SK-N-SH (cell line): ENCODE measurements at regions not wholly inside any gene's neighbourhood (a gene's known extent, or its start where the extent isn't known, plus 50 kb on each side); places are given as distances from the start of the nearest gene placed in this dataset.
"Not testable (repeated sequence)": the region's sequence is repeated elsewhere in the genome, so short reads cannot be mapped to it uniquely, and the experiment has no call there.

Source experiments
- CTCF ChIP-seq: fragments of 200-600 bp; sonication (generic); IDR thresholded peaks from 2 replicates; pipeline ENCODE4 v1.6.1; 2017; ENCODE audit warnings: antibody characterized with exemption, mild to moderate bottlenecking, moderate library complexity
- EZH2phosphoT487 ChIP-seq: fragments of 200-600 bp; sonication (generic); IDR thresholded peaks from 2 replicates; pipeline ENCODE4 v1.6.1; 2017; ENCODE audit warnings: low read depth, mixed run types, mild to moderate bottlenecking, antibody characterized with exemption, moderate library complexity, borderline replicate concordance
- POLR2AphosphoS5 ChIP-seq: IDR thresholded peaks from 2 replicates; pipeline ENCODE4 v1.6.1; 2012; ENCODE audit warnings: low read depth, low read length
- RAD21 ChIP-seq: IDR thresholded peaks from 2 replicates; pipeline ENCODE4 v1.6.1; 2012; ENCODE audit warnings: mild to moderate bottlenecking, low read length
- RFX5 ChIP-seq: IDR thresholded peaks from 2 replicates; pipeline ENCODE4 v1.6.1; 2012; ENCODE audit warnings: mild to moderate bottlenecking, improper control_type of control experiment, low read length
- USF1 ChIP-seq: IDR thresholded peaks from 2 replicates; pipeline ENCODE4 v1.4.0; 2012; ENCODE audit warnings: low read depth, borderline replicate concordance
- YY1 ChIP-seq: IDR thresholded peaks from 2 replicates; pipeline ENCODE4 v1.4.0; 2012; ENCODE audit warnings: low read depth, mild to moderate bottlenecking

GRCh38 chr2:90087792-90088191, 1396.3 kb downstream of the RPIA start:
- not testable (repeated sequence) for TF ChIP-seq POLR2AphosphoS5, EZH2phosphoT487, RAD21, YY1, RFX5, USF1
- TF ChIP-seq CTCF = peak; percentile 48
